CD8-positive, alpha-beta memory T cell (primary cell): ENCODE measurements at regions not wholly inside any gene's neighbourhood (a gene's known extent, or its start where the extent isn't known, plus 50 kb on each side); places are given as distances from the start of the nearest gene placed in this dataset.
A peak's percentile ranks its signal among the peaks of the same experiment; 100 is the strongest.

Source experiments
- CTCF ChIA-PET: fragments of 350-600 bp; sonication (Branson Sonifier 250); formaldehyde crosslinking; loops from one replicate; lab custom pipeline; 2021; ENCODE audit warnings: antibody characterized with exemption; lab: Charles Lee
- POLR2A ChIA-PET: fragments of 350-600 bp; sonication (Branson Sonifier 250); formaldehyde crosslinking; loops from one replicate; lab custom pipeline; 2021; ENCODE audit warnings: antibody characterized with exemption; lab: Charles Lee
- DNase-seq, 5 donors: peaks; one replicate each; pipeline versions ENCODE4 v3.0.0 to v3.0.0-alpha.2; 2020 to 2022; ENCODE audit warnings: mixed read lengths in 1 of 5
- H3K27ac ChIP-seq: one replicate; pipeline ENCODE4 v1.7.0; 2013; ENCODE audit warnings: low read depth, mild to moderate bottlenecking, low read length, moderate library complexity
- H3K27me3 ChIP-seq: 2 replicates; pipeline ENCODE4 v1.7.0; 2013; ENCODE audit warnings: low read length, mild to moderate bottlenecking; ENCODE audit not compliant: insufficient read depth, poor library complexity, severe bottlenecking
- H3K36me3 ChIP-seq: 2 replicates; pipeline ENCODE4 v1.7.0; 2013; ENCODE audit warnings: mild to moderate bottlenecking, low read length, moderate library complexity; ENCODE audit not compliant: insufficient read depth
- H3K4me1 ChIP-seq: 2 replicates; pipeline ENCODE4 v1.7.0; 2013; ENCODE audit warnings: mild to moderate bottlenecking, low read length, moderate library complexity; ENCODE audit not compliant: insufficient read depth
- H3K4me3 ChIP-seq: 2 replicates; pipeline ENCODE4 v1.7.0; 2013; ENCODE audit warnings: mild to moderate bottlenecking, low read length
- H3K9me3 ChIP-seq: 2 replicates; pipeline ENCODE4 v1.7.0; 2013; ENCODE audit warnings: mild to moderate bottlenecking, low read length
- H3K27ac Mint-ChIP-seq, 8 donors: one replicate each; pipeline ENCODE4 v1.8.0; 2020 to 2021; ENCODE audit warnings: mixed read lengths in 8 of 8, mild to moderate bottlenecking in 6 of 8, inconsistent platforms in 3 of 8, moderate library complexity in 3 of 8
- H3K27me3 Mint-ChIP-seq, 2 donors: one replicate each; pipeline ENCODE4 v1.8.0; 2020 to 2021; ENCODE audit warnings: mixed read lengths in 2 of 2, mild to moderate bottlenecking in 1 of 2, moderate library complexity in 1 of 2
- H3K36me3 Mint-ChIP-seq, 3 donors: one replicate each; pipeline ENCODE4 v1.8.0; 2020 to 2021; ENCODE audit warnings: mixed read lengths in 3 of 3, inconsistent platforms in 1 of 3, mild to moderate bottlenecking in 1 of 3
- H3K4me1 Mint-ChIP-seq, 3 donors: one replicate each; pipeline ENCODE4 v1.8.0; 2020 to 2021; ENCODE audit warnings: mixed read lengths in 3 of 3, inconsistent platforms in 1 of 3, mild to moderate bottlenecking in 1 of 3
- H3K4me3 Mint-ChIP-seq, 7 donors: one replicate each; pipeline ENCODE4 v1.8.0; 2020 to 2021; ENCODE audit warnings: mixed read lengths in 7 of 7, mild to moderate bottlenecking in 6 of 7, moderate library complexity in 4 of 7, inconsistent platforms in 2 of 7
- H3K9me3 Mint-ChIP-seq, 5 donors: one replicate each; pipeline ENCODE4 v1.8.0; 2020 to 2022; ENCODE audit warnings: mixed read lengths in 5 of 5, mild to moderate bottlenecking in 3 of 5, moderate library complexity in 2 of 5, inconsistent platforms in 1 of 5

DNA sequence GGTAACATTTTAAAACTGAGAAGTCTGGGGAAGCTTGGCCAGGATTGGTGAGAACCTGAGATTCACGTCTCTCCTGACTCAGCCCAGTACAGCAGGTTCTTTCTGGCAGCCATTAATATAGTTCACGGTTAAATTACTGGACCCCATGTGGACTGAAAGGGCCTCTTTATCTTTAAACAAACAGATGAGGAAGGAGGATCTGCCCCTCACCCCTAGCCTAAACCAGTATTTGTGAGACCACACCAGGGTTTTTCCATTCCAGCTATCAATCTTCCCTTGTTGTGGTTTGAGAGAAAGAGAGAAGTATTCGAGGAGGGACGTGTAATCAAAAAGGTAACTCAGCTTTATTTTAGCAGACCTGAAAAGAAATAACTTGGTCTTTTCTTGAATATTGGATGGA lies 137.1 kb downstream of the PROX1 start:
- H3K4me3 Mint-ChIP-seq, result no peak overlapping the region
- Histone ChIP-seq H3K36me3 (no peaks in the 10 kb centered on the region), H3K4me3 (no peak overlapping the region), H3K27me3 (no peaks in the 10 kb centered on the region), H3K4me1 (no peaks in the 10 kb centered on the region), H3K27ac (no peak overlapping the region), H3K9me3 (no peaks in the 10 kb centered on the region)
- ChIA-PET CTCF (no interaction called here), POLR2A (no interaction called here)
- peaks cover 14 to 29% of the 10 kb centered on the region in 2 donors for H3K27me3 Mint-ChIP-seq
- peaks cover 0 to 4% (median 0%) of the 10 kb centered on the region in 5 donors for H3K9me3 Mint-ChIP-seq
- H3K27ac Mint-ChIP-seq, result no peak overlapping the region
- no peaks in the 10 kb centered on the region for H3K36me3 Mint-ChIP-seq
- peaks cover 0 to 3% (median 0%) of the 10 kb centered on the region in 3 donors for H3K4me1 Mint-ChIP-seq
- DNase-seq, result no peak

DNA sequence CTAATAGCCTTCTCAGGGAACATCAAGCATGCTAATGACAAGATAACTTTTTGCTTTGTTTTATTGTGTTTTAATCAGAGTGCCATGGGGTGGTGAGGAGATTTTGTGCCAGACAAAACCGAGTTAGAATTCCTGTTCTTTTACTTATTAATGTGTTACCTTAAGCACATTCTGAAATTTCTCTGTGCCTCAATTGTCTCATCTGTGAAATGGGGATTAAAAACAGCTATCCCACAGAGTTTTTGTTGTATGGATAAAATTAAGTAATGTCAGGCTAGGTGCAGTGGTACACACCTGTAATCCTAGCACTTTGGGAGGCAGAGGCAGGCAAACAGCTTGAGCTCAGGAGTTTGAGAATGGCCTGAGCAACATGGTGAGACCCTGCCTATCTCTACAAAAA lies 138.0 kb downstream of the PROX1 start:
- no peaks in the 10 kb centered on the region for H3K27me3 ChIP-seq
- ChIA-PET POLR2A (no interaction called here), CTCF (interaction anchor here (0.6 kb wide), 1 partner anchor 29 kb away, joined by 3 read pairs; no protein-coding TSS in a partner anchor)
- DNase-seq, result no peak
- no peaks in the 10 kb centered on the region for H3K4me1 ChIP-seq
- H3K4me1 Mint-ChIP-seq, result peaks cover 0 to 3% (median 0%) of the 10 kb centered on the region in 3 donors
- peaks cover 0 to 4% (median 0%) of the 10 kb centered on the region in 5 donors for H3K9me3 Mint-ChIP-seq
- no peak overlapping the region for H3K27ac ChIP-seq
- H3K27ac Mint-ChIP-seq, result no peak overlapping the region
- H3K36me3 ChIP-seq, result no peaks in the 10 kb centered on the region
- H3K9me3 ChIP-seq, result no peaks in the 10 kb centered on the region
- H3K36me3 Mint-ChIP-seq, result no peaks in the 10 kb centered on the region
- H3K27me3 Mint-ChIP-seq, result peaks cover 11 to 29% of the 10 kb centered on the region in 2 donors
- no peak overlapping the region for H3K4me3 ChIP-seq
- H3K4me3 Mint-ChIP-seq, result no peak overlapping the region

DNA sequence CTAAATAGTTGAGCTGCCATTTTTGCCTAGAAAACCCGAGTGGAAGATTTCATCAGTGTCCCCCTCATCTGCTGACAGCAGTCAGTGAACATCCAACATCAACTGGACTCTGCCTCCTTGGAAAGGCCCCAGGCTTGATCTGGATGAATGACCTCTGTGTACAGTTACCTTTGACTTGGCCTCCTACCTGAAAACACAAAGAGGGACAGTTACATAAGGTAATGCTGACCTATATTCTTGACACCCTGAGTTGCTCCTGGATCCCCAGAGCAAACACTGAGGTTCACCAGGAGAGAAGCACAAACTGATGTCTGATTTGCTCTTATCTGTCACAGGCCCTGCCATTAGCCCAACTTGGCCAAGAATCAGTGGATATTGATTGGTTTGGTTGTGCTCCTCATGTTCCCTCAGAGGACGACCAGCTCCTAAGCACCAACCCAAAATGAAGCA lies 138.9 kb downstream of the PROX1 start:
- Mint-ChIP-seq H3K27me3 (peaks cover 13 to 27% of the 10 kb centered on the region in 2 donors), H3K4me3 (no peak overlapping the region), H3K27ac (no peak overlapping the region), H3K4me1 (peaks cover 0 to 3% (median 0%) of the 10 kb centered on the region in 3 donors), H3K36me3 (no peaks in the 10 kb centered on the region), H3K9me3 (peaks cover 0 to 4% (median 0%) of the 10 kb centered on the region in 5 donors)
- Histone ChIP-seq H3K4me1 (no peaks in the 10 kb centered on the region), H3K27ac (no peak overlapping the region), H3K27me3 (no peaks in the 10 kb centered on the region), H3K9me3 (no peaks in the 10 kb centered on the region), H3K36me3 (no peaks in the 10 kb centered on the region), H3K4me3 (no peak overlapping the region)
- DNase-seq, result no peak
- CTCF ChIA-PET, result no interaction called here
- POLR2A ChIA-PET, result no interaction called here

DNA sequence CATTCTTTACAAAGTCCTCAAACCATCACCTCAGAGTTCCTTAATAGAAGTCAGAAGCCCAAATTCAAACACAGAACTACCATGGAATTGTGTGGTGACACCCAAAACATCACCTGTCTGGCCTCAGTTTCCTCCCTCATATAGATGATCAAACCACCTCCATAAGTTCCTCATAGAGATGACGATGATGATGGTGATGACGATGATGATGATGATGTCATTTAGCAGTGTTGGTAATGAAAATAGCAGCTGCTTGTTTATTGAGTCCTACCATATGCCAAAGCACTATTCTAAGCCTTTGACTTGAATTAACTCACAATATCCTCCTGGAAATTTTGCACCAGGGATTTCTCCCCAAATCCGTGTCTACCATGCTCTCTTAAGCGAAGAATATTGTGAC lies 139.9 kb downstream of the PROX1 start:
- H3K27me3 ChIP-seq, result no peaks in the 10 kb centered on the region
- H3K4me1 Mint-ChIP-seq, result peaks cover 0 to 3% (median 0%) of the 10 kb centered on the region in 3 donors
- no peak overlapping the region for H3K27ac ChIP-seq
- peaks cover 0 to 3% (median 0%) of the 10 kb centered on the region in 5 donors for H3K9me3 Mint-ChIP-seq
- CTCF ChIA-PET, result no interaction called here
- H3K4me3 ChIP-seq, result no peak overlapping the region
- H3K36me3 Mint-ChIP-seq, result no peaks in the 10 kb centered on the region
- POLR2A ChIA-PET, result no interaction called here
- H3K27ac Mint-ChIP-seq, result no peak overlapping the region
- no peak for DNase-seq
- no peaks in the 10 kb centered on the region for H3K36me3 ChIP-seq
- H3K4me1 ChIP-seq, result no peaks in the 10 kb centered on the region
- peaks cover 9 to 20% of the 10 kb centered on the region in 2 donors for H3K27me3 Mint-ChIP-seq
- H3K4me3 Mint-ChIP-seq, result no peak overlapping the region
- H3K9me3 ChIP-seq, result no peaks in the 10 kb centered on the region

DNA sequence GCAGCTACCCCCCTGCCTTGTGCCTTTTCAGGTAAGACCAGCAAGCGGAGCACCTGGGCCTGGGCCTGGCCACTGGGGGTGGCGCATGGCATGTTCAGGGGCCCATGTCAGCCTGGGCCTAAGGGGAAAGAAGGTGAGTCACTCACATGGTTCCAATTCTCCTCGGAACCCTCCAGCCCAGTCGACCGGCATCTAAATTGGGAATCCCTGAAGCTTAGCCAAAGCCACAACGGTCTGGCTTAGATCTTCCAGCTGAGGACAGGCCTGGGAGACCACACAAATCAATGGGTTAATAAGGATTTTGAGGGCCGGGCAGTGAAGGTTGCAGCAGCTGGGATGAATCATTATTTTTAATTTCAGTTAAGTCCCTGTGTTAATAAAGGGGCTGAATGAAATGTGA lies 145.1 kb upstream of the SMYD2 start:
- H3K4me3 Mint-ChIP-seq, result no peak overlapping the region
- Histone ChIP-seq H3K27me3 (no peaks in the 10 kb centered on the region), H3K4me3 (no peak overlapping the region), H3K9me3 (no peaks in the 10 kb centered on the region), H3K36me3 (no peaks in the 10 kb centered on the region), H3K27ac (no peak overlapping the region), H3K4me1 (no peaks in the 10 kb centered on the region)
- CTCF ChIA-PET, result no interaction called here
- no peak overlapping the region for H3K27ac Mint-ChIP-seq
- no peak for DNase-seq
- POLR2A ChIA-PET, result no interaction called here
- no peaks in the 10 kb centered on the region for H3K4me1 Mint-ChIP-seq
- peaks cover 4 to 12% of the 10 kb centered on the region in 2 donors for H3K27me3 Mint-ChIP-seq
- peaks cover 0 to 6% (median 2%) of the 10 kb centered on the region in 5 donors for H3K9me3 Mint-ChIP-seq
- no peaks in the 10 kb centered on the region for H3K36me3 Mint-ChIP-seq

DNA sequence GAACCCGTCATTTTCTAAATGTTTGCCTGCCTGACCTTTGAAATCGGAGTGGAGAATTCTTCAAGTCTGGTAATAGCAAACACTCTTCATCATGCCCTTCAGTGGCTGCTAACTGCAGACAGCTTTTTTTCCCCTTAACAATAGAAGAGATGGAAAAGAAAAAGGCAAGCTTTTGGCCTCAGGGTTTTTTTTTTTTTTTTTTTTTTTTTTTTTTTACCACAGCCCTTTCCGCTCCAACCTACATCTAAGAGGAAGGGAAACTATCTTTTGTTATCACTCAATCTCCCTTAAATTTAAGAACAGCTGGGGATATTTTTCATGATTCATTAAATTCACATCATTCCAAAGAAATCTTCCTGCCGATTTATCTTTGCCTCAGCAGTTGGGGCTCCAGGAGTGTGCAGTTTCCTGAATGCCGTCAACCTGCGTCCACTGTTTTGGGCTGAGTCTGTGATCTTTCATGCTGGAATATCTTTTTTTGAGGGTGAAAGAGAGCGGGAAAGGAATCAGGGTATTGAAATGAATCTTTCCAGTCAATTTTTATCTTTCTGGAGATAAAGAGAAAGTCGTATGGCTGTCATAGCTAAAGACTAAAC lies 144.5 kb upstream of the SMYD2 start:
- H3K4me1 ChIP-seq, result no peaks in the 10 kb centered on the region
- no peaks in the 10 kb centered on the region for H3K4me1 Mint-ChIP-seq
- no peaks in the 10 kb centered on the region for H3K36me3 ChIP-seq
- no peaks in the 10 kb centered on the region for H3K27me3 ChIP-seq
- ChIA-PET POLR2A (no interaction called here), CTCF (no interaction called here)
- H3K27ac ChIP-seq, result no peak overlapping the region
- H3K36me3 Mint-ChIP-seq, result no peaks in the 10 kb centered on the region
- peak overlapping the region in 1 of 8 donors; percentile 35 for H3K27ac Mint-ChIP-seq
- no peaks in the 10 kb centered on the region for H3K9me3 ChIP-seq
- H3K27me3 Mint-ChIP-seq, result peaks cover 4 to 10% of the 10 kb centered on the region in 2 donors
- no peak overlapping the region for H3K4me3 ChIP-seq
- no peak overlapping the region for H3K4me3 Mint-ChIP-seq
- DNase-seq, result no peak
- H3K9me3 Mint-ChIP-seq, result peaks cover 0 to 6% (median 2%) of the 10 kb centered on the region in 5 donors

DNA sequence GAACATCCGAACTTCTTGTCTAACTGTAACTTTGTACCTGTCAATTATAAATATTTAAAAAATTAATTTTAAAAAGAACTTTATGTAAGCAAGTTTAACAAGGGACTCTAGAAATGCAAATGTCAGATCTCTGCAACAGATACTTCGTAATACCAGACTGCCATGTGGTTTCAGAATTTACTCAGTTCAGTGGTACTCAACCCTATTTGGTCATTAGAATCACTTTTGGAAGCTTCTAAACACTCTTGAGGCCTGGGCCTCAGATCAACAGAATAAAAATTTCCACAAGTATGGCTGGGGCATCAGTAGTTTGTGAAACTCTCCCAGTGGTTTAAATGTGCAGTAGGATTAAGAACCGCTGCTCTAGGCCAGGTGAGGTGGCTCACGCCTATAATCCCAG lies 139.5 kb upstream of the SMYD2 start:
- H3K27ac ChIP-seq, result no peak overlapping the region
- Mint-ChIP-seq H3K9me3 (peaks cover 0 to 4% (median 0%) of the 10 kb centered on the region in 5 donors), H3K27ac (no peak overlapping the region), H3K27me3 (peaks cover 4 to 10% of the 10 kb centered on the region in 2 donors), H3K36me3 (no peaks in the 10 kb centered on the region), H3K4me1 (no peaks in the 10 kb centered on the region), H3K4me3 (no peak overlapping the region)
- no peak for DNase-seq
- no peaks in the 10 kb centered on the region for H3K27me3 ChIP-seq
- ChIA-PET CTCF (no interaction called here), POLR2A (no interaction called here)
- H3K36me3 ChIP-seq, result no peaks in the 10 kb centered on the region
- H3K4me1 ChIP-seq, result no peaks in the 10 kb centered on the region
- H3K9me3 ChIP-seq, result no peaks in the 10 kb centered on the region
- H3K4me3 ChIP-seq, result no peak overlapping the region

DNA sequence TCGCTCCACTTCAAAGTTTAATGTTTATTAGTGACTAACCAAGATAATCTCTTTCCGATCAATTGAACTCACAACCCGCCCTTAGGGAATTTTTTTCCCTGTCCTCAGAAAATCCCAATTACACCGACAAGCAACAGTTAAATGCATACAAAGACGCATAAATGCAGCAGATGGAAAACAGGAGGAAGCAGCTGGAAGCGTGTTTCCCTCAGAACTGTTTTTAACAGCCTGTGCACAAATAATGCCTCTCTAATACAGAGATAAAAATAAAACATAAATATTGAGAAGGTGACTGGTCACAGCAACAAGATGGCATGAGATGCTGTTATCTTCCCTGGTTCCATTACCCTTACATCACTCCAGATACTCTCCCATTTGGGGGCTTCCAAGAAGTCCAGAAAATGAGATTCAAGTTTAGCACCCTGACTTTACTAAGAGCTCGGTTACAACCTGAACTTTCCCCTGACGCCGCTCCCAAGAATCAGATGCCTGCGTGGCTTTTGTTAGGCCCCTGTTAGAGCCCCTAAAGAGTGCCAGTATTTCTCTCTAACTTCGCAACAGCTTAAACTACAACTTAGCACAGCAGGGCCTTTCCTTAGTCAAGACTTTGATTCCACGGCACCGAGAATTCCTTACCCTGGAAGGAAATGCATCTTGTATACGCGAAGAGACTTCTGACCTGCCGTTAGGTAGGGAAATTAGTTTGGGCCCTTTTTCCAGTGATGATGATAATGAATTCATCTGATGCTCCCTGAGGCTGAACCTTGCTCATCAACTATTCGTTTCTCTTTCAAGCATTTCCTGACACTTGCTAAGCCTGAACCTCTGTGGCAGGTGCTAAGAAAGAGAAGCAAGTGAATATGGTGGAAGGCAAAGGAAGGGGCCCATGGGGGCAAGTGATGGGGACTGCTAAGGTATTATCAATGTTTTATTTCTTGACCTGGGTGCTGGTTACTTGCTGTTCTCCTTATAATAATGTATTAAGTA lies 137.7 kb upstream of the SMYD2 start:
- no peak for DNase-seq
- peaks cover 7 to 10% of the 10 kb centered on the region in 2 donors for H3K27me3 Mint-ChIP-seq

More for the DNA sequence above, 137.7 kb upstream of the SMYD2 start:
- no peak overlapping the region for H3K27ac Mint-ChIP-seq
- H3K9me3 Mint-ChIP-seq, result peaks cover 0 to 3% (median 0%) of the 10 kb centered on the region in 5 donors
- Histone ChIP-seq H3K27me3 (peaks cover 3% of the 10 kb centered on the region), H3K27ac (no peak overlapping the region), H3K36me3 (no peaks in the 10 kb centered on the region), H3K4me1 (no peaks in the 10 kb centered on the region), H3K4me3 (no peak overlapping the region), H3K9me3 (no peaks in the 10 kb centered on the region)
- no peaks in the 10 kb centered on the region for H3K36me3 Mint-ChIP-seq
- CTCF ChIA-PET, result no interaction called here
- no peak overlapping the region for H3K4me3 Mint-ChIP-seq
- no peaks in the 10 kb centered on the region for H3K4me1 Mint-ChIP-seq
- POLR2A ChIA-PET, result no interaction called here
